GM23248 (cell line): ENCODE measurements at regions not wholly inside any gene's neighbourhood (a gene's known extent, or its start where the extent isn't known, plus 50 kb on each side); places are given as distances from the start of the nearest gene placed in this dataset.

Source experiments
- EZH2 ChIP-seq: fragments of 200-600 bp; sonication (generic); IDR thresholded peaks from 2 replicates; pipeline ENCODE4 v1.6.1; 2018; ENCODE audit warnings: antibody characterized with exemption, mild to moderate bottlenecking; ENCODE audit not compliant: insufficient read depth, poor library complexity, severe bottlenecking
- EZH2phosphoT487 ChIP-seq: fragments of 200-600 bp; sonication (generic); IDR thresholded peaks from 2 replicates; pipeline ENCODE4 v1.6.1; 2018; ENCODE audit warnings: antibody characterized with exemption, moderate library complexity, mild to moderate bottlenecking, low read depth; ENCODE audit not compliant: insufficient read depth

- TF ChIP-seq EZH2 (no peak), EZH2phosphoT487 (no peak)
These were observed 884.3 kb downstream of the GALC start for GRCh38 chr14:87108726-87109125.
